ENCODE measurements at regions not wholly inside any gene's neighbourhood (a gene's known extent, or its start where the extent isn't known, plus 50 kb on each side); places are given as distances from the start of the nearest gene placed in this dataset.

DNA sequence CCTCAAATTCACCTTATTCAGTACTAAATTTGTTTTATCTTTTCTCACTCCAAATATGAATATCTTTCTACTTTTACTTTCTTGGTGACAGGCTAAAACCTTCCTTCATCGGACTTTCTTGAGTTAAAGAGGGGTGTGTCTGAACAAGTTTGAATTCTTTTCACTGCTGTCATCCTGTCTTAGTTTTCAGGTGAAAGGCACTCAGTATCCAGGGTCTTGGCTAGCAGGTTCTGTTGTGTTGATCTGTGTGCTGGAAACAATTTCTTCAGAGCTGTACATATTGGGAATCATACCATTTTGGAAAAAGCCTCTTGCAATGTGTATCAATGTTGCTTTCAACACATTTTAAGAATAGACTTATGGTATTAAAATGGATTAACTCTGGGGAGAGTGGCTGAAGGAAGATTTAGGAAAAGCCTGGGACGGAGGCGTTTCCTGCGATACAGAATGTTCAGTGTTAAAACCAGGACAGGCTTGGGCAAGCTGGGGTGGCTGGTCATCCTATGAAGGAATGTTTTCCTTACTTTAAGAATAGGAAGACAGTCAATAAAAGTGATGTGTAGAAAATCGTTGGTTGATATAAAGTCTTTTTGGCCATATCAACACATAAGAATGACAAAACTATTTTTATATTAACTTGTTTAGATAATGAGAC, 350.7 kb upstream of the SPRED2 start:
- Histone ChIP-seq H3K9ac (no peak overlapping the region), H3K4me3 (ENCODE audit: low read depth in 2 of 2, low read length in 1 of 2) (no peak overlapping the region), H3K4me2 (no peak overlapping the region), H3K27ac (ENCODE audit: low read depth in 2 of 2, low read length in 1 of 2) (no peak overlapping the region), H3K9me2 (no peaks in the 10 kb centered on the region), H3K4me1 (ENCODE audit: control insufficient read depth in 1 of 2, insufficient read depth in 2 of 2, low read depth in 1 of 2, low read length in 1 of 2) (no peaks in the 10 kb centered on the region), H3K79me2 (ENCODE audit: insufficient read depth) (no peaks in the 10 kb centered on the region), H3F3A (replicated peaks; ENCODE audit: insufficient read depth) (no peaks in the 10 kb centered on the region), H2AFZ (ENCODE audit: low read depth) (no peak overlapping the region), H4K20me1 (ENCODE audit: insufficient read depth) (no peaks in the 10 kb centered on the region), H3K27me3 (ENCODE audit: insufficient read depth) (no peaks in the 10 kb centered on the region), H3K9me3 (no peaks in the 10 kb centered on the region), H3K36me3 (replicated peaks in 1 of 2; ENCODE audit: control insufficient read depth in 1 of 2, insufficient read depth in 2 of 2, low read length in 1 of 2) (no peaks in the 10 kb centered on the region)
- no peak for TF ChIP-seq TEAD4 (IDR thresholded peaks at IDR 0.05; ENCODE audit: borderline replicate concordance, insufficient read depth)
- TF ChIP-seq TCF12 (IDR thresholded peaks at IDR 0.05) = no peak
- TF ChIP-seq, protein P1, sequence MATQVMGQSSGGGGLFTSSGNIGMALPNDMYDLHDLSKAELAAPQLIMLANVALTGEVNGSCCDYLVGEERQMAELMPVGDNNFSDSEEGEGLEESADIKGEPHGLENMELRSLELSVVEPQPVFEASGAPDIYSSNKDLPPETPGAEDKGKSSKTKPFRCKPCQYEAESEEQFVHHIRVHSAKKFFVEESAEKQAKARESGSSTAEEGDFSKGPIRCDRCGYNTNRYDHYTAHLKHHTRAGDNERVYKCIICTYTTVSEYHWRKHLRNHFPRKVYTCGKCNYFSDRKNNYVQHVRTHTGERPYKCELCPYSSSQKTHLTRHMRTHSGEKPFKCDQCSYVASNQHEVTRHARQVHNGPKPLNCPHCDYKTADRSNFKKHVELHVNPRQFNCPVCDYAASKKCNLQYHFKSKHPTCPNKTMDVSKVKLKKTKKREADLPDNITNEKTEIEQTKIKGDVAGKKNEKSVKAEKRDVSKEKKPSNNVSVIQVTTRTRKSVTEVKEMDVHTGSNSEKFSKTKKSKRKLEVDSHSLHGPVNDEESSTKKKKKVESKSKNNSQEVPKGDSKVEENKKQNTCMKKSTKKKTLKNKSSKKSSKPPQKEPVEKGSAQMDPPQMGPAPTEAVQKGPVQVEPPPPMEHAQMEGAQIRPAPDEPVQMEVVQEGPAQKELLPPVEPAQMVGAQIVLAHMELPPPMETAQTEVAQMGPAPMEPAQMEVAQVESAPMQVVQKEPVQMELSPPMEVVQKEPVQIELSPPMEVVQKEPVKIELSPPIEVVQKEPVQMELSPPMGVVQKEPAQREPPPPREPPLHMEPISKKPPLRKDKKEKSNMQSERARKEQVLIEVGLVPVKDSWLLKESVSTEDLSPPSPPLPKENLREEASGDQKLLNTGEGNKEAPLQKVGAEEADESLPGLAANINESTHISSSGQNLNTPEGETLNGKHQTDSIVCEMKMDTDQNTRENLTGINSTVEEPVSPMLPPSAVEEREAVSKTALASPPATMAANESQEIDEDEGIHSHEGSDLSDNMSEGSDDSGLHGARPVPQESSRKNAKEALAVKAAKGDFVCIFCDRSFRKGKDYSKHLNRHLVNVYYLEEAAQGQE (IDR thresholded peaks at IDR 0.05; ENCODE audit: low read depth, low read length) = no peak
- no peak for TF ChIP-seq FOXM1 (IDR thresholded peaks at IDR 0.05; ENCODE audit: low read depth)
- TF ChIP-seq EZH2phosphoT487 (IDR thresholded peaks at IDR 0.05; ENCODE audit: borderline replicate concordance, low read depth) = no peak
- TF ChIP-seq, protein P2, sequence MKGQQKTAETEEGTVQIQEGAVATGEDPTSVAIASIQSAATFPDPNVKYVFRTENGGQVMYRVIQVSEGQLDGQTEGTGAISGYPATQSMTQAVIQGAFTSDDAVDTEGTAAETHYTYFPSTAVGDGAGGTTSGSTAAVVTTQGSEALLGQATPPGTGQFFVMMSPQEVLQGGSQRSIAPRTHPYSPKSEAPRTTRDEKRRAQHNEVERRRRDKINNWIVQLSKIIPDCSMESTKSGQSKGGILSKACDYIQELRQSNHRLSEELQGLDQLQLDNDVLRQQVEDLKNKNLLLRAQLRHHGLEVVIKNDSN (IDR thresholded peaks at IDR 0.05; ENCODE audit: borderline replicate concordance, low read depth) = no peak
- no peak for TF ChIP-seq FOSL2 (IDR thresholded peaks at IDR 0.05; ENCODE audit: borderline replicate concordance, low read depth)
- TF ChIP-seq, protein P3, sequence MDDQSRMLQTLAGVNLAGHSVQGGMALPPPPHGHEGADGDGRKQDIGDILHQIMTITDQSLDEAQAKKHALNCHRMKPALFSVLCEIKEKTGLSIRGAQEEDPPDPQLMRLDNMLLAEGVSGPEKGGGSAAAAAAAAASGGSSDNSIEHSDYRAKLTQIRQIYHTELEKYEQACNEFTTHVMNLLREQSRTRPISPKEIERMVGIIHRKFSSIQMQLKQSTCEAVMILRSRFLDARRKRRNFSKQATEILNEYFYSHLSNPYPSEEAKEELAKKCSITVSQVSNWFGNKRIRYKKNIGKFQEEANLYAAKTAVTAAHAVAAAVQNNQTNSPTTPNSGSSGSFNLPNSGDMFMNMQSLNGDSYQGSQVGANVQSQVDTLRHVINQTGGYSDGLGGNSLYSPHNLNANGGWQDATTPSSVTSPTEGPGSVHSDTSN (IDR thresholded peaks at IDR 0.05) = no peak
- TF ChIP-seq CHD2 (IDR thresholded peaks at IDR 0.05; ENCODE audit: low read length, partially characterized antibody) = no peak
- no peak for TF ChIP-seq YY1 (IDR thresholded peaks at IDR 0.05; ENCODE audit: low read depth)
- TF ChIP-seq NRF1 (IDR thresholded peaks at IDR 0.05; ENCODE audit: low read depth, low read length) = no peak
- no peak for TF ChIP-seq TAF1 (IDR thresholded peaks at IDR 0.05; ENCODE audit: borderline replicate concordance, low read depth, low read length)
- TF ChIP-seq SIN3A (IDR thresholded peaks at IDR 0.05; ENCODE audit: borderline replicate concordance, low read depth, low read length) = no peak
- no peak for TF ChIP-seq FOXJ3 (CRISPR knock-in tag; IDR thresholded peaks at IDR 0.05)
- TF ChIP-seq RFX5 (IDR thresholded peaks at IDR 0.05; ENCODE audit: low read length) = no peak
- TF ChIP-seq RXRA (IDR thresholded peaks at IDR 0.05; ENCODE audit: borderline replicate concordance, low read depth) = no peak
- TF ChIP-seq, protein P4, sequence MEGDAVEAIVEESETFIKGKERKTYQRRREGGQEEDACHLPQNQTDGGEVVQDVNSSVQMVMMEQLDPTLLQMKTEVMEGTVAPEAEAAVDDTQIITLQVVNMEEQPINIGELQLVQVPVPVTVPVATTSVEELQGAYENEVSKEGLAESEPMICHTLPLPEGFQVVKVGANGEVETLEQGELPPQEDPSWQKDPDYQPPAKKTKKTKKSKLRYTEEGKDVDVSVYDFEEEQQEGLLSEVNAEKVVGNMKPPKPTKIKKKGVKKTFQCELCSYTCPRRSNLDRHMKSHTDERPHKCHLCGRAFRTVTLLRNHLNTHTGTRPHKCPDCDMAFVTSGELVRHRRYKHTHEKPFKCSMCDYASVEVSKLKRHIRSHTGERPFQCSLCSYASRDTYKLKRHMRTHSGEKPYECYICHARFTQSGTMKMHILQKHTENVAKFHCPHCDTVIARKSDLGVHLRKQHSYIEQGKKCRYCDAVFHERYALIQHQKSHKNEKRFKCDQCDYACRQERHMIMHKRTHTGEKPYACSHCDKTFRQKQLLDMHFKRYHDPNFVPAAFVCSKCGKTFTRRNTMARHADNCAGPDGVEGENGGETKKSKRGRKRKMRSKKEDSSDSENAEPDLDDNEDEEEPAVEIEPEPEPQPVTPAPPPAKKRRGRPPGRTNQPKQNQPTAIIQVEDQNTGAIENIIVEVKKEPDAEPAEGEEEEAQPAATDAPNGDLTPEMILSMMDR (IDR thresholded peaks at IDR 0.05) = no peak
- TF ChIP-seq, protein P5, sequence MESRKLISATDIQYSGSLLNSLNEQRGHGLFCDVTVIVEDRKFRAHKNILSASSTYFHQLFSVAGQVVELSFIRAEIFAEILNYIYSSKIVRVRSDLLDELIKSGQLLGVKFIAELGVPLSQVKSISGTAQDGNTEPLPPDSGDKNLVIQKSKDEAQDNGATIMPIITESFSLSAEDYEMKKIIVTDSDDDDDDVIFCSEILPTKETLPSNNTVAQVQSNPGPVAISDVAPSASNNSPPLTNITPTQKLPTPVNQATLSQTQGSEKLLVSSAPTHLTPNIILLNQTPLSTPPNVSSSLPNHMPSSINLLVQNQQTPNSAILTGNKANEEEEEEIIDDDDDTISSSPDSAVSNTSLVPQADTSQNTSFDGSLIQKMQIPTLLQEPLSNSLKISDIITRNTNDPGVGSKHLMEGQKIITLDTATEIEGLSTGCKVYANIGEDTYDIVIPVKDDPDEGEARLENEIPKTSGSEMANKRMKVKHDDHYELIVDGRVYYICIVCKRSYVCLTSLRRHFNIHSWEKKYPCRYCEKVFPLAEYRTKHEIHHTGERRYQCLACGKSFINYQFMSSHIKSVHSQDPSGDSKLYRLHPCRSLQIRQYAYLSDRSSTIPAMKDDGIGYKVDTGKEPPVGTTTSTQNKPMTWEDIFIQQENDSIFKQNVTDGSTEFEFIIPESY (IDR thresholded peaks at IDR 0.05; ENCODE audit: borderline replicate concordance, low read depth) = no peak
- no peak for TF ChIP-seq POLR2AphosphoS5 (IDR thresholded peaks at IDR 0.05; ENCODE audit: low read depth, low read length)
- TF ChIP-seq, protein P6, sequence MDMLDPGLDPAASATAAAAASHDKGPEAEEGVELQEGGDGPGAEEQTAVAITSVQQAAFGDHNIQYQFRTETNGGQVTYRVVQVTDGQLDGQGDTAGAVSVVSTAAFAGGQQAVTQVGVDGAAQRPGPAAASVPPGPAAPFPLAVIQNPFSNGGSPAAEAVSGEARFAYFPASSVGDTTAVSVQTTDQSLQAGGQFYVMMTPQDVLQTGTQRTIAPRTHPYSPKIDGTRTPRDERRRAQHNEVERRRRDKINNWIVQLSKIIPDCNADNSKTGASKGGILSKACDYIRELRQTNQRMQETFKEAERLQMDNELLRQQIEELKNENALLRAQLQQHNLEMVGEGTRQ (IDR thresholded peaks at IDR 0.05; ENCODE audit: borderline replicate concordance, low read depth, low read length) = no peak
- ChIA-PET CTCF (no interaction called here), POLR2A (no interaction called here)
- 39% methylated on average over 5 of the region's 5 CpGs for WGBS (ENCODE audit: low lambda C conversion rate)
- DNase-seq = no peak
